Ishikawa (cell line): ENCODE measurements at regions not wholly inside any gene's neighbourhood (a gene's known extent, or its start where the extent isn't known, plus 50 kb on each side); places are given as distances from the start of the nearest gene placed in this dataset.

Experiments used
- CEBPB ChIP-seq: IDR thresholded peaks from 2 replicates; pipeline ENCODE4 v1.6.1; 2012
- CREB1 ChIP-seq: IDR thresholded peaks from 2 replicates; pipeline ENCODE4 v1.6.1; 2012; ENCODE audit warnings: low read depth
- EGR1 ChIP-seq: IDR thresholded peaks from 2 replicates; pipeline ENCODE4 v1.6.1; 2012
- EP300 ChIP-seq: IDR thresholded peaks from 2 replicates; pipeline ENCODE4 v1.6.1; 2012; ENCODE audit warnings: borderline replicate concordance
- FOXM1 ChIP-seq: IDR thresholded peaks from 2 replicates; pipeline ENCODE4 v1.6.1; 2012; ENCODE audit warnings: low read depth, borderline replicate concordance
- MAX ChIP-seq: IDR thresholded peaks from 2 replicates; pipeline ENCODE4 v1.6.1; 2012
- NFIC ChIP-seq: IDR thresholded peaks from 2 replicates; pipeline ENCODE4 v1.6.1; 2012
- RAD21 ChIP-seq: IDR thresholded peaks from 2 replicates; pipeline ENCODE4 v1.6.1; 2012; ENCODE audit warnings: low read depth
- TAF1 ChIP-seq: IDR thresholded peaks from 2 replicates; pipeline ENCODE4 v1.6.1; 2012; ENCODE audit warnings: low read depth, mild to moderate bottlenecking
- TCF12 ChIP-seq: IDR thresholded peaks from 2 replicates; pipeline ENCODE4 v1.6.1; 2012; ENCODE audit warnings: low read depth
- TEAD4 ChIP-seq: IDR thresholded peaks from 2 replicates; pipeline ENCODE4 v1.6.1; 2012
- YY1 ChIP-seq: IDR thresholded peaks from 2 replicates; pipeline ENCODE4 v1.6.1; 2012; ENCODE audit warnings: low read depth
- ZBTB7A ChIP-seq: IDR thresholded peaks from 2 replicates; pipeline ENCODE4 v1.6.1; 2012; ENCODE audit warnings: low read depth
- TF ChIP-seq, protein P1 (sequence below): IDR thresholded peaks from 2 replicates; pipeline ENCODE4 v1.6.1; 2012; ENCODE audit warnings: low read depth, mild to moderate bottlenecking
- TF ChIP-seq, protein P2 (sequence below): IDR thresholded peaks from 2 replicates; pipeline ENCODE4 v1.6.1; 2012

DNA sequence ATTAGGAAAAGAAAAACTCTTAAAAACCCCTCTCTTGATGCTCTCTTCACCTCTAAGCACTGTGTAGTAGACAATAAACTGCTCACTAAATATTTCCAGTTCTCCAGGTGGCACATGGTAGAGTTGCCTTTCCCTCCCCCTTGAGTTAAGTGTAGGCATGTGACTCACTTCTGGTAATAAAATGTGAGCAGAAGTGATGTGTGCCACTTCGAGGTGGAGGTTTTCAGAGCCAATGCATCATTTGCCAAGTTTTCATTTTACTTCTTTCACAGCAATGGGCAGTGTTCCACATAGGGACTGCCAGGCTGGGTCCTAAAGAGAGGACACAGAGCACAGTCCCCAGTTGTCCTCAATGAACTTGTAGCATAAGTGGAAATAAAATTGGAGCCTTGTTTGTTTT lies 131.6 kb upstream of the NPY start:
- TF ChIP-seq TCF12 (no peak), ZBTB7A (no peak), MAX (no peak), FOXM1 (no peak), NFIC (no peak), YY1 (no peak), CEBPB (no peak), TAF1 (no peak), CREB1 (no peak), TEAD4 (no peak), RAD21 (no peak), EGR1 (no peak), EP300 (no peak)
- TF ChIP-seq, protein P1, sequence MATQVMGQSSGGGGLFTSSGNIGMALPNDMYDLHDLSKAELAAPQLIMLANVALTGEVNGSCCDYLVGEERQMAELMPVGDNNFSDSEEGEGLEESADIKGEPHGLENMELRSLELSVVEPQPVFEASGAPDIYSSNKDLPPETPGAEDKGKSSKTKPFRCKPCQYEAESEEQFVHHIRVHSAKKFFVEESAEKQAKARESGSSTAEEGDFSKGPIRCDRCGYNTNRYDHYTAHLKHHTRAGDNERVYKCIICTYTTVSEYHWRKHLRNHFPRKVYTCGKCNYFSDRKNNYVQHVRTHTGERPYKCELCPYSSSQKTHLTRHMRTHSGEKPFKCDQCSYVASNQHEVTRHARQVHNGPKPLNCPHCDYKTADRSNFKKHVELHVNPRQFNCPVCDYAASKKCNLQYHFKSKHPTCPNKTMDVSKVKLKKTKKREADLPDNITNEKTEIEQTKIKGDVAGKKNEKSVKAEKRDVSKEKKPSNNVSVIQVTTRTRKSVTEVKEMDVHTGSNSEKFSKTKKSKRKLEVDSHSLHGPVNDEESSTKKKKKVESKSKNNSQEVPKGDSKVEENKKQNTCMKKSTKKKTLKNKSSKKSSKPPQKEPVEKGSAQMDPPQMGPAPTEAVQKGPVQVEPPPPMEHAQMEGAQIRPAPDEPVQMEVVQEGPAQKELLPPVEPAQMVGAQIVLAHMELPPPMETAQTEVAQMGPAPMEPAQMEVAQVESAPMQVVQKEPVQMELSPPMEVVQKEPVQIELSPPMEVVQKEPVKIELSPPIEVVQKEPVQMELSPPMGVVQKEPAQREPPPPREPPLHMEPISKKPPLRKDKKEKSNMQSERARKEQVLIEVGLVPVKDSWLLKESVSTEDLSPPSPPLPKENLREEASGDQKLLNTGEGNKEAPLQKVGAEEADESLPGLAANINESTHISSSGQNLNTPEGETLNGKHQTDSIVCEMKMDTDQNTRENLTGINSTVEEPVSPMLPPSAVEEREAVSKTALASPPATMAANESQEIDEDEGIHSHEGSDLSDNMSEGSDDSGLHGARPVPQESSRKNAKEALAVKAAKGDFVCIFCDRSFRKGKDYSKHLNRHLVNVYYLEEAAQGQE, result no peak
- TF ChIP-seq, protein P2, sequence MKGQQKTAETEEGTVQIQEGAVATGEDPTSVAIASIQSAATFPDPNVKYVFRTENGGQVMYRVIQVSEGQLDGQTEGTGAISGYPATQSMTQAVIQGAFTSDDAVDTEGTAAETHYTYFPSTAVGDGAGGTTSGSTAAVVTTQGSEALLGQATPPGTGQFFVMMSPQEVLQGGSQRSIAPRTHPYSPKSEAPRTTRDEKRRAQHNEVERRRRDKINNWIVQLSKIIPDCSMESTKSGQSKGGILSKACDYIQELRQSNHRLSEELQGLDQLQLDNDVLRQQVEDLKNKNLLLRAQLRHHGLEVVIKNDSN, result no peak

DNA sequence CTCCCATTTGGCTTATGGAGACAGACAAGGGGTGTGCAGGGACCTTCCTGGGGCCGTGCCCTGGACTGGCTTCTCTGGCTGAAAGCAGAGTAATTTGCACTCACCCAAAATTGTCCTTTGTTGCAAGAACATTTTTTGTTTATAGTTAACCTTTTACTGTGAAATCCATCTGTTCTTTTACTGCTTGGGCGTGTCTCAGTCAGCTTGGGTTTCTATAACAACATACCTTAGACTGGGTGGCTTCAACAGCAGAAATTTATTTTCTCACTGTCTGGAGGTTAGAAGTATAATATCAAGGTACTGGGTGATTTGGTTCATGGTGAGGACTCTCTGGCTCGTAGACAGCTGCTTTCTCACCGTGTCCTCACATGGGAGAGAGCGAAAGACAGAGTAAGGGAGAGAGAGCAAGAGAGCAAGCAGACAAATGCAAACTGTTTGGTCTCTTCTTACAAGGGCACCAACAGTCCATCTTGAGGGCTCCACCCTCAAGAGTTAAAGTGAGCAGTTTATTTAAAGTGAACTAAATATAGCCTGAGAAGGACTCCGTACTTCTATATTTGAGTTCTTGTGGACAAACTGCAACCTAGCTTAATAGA lies 131.0 kb upstream of the NPY start:
- TF ChIP-seq MAX, result no peak
- TF ChIP-seq YY1, result no peak
- TF ChIP-seq NFIC, result no peak
- TF ChIP-seq CREB1, result no peak
- no peak for TF ChIP-seq TAF1
- TF ChIP-seq, protein P2, result no peak
- TF ChIP-seq ZBTB7A, result no peak
- no peak for TF ChIP-seq TCF12
- no peak for TF ChIP-seq CEBPB
- TF ChIP-seq EP300, result no peak
- no peak for TF ChIP-seq RAD21
- TF ChIP-seq FOXM1, result no peak
- TF ChIP-seq TEAD4, result no peak
- no peak for TF ChIP-seq EGR1

DNA sequence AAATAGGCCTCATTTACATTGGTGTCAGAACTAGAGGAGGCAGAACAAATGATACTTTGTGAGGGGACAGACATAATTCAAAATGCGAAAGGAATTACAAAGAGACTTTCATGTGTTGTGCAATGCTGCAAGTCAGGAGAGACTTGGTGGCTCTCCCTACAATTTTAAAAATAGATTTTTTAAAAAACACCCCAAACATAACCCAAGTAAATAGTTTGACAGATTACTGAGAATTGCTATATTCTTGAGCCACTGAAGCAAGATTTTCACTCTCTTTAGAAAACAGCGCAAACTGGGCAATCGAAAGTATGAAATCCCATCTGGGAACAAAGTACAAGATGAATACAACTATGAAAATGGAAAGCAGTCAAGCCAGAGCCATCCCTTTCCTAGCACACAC lies 126.3 kb upstream of the NPY start:
- TF ChIP-seq CREB1 (no peak), TAF1 (no peak), NFIC (no peak), EP300 (no peak), ZBTB7A (no peak), TEAD4 (no peak), EGR1 (no peak), MAX (no peak), YY1 (no peak), CEBPB (no peak), TCF12 (no peak)
- TF ChIP-seq, protein P1, result no peak

DNA sequence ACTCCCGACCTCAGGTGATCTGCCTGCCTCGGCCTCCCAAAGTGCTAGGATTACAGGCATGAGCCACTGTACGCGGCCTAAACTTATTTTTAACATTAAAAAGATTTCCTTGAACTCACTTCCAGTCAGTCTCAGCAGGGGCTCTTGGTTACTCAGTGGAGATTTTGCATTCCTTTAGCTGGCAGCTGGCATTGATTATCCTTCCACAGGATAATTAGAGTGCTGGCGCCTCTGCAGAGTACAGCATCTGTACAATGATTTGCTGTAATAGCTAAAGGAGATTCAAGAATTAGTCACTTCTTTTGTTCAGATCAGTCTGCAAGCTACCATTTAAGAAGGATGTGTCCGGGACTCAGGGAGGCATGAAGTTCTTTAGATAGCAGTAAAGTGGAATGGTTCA lies 125.0 kb upstream of the NPY start:
- TF ChIP-seq YY1, result no peak
- no peak for TF ChIP-seq CREB1
- TF ChIP-seq NFIC, result no peak
- TF ChIP-seq RAD21, result no peak
- TF ChIP-seq TAF1, result no peak
- TF ChIP-seq EP300, result no peak
- TF ChIP-seq FOXM1, result no peak
- TF ChIP-seq CEBPB, result no peak
- TF ChIP-seq ZBTB7A, result no peak
- TF ChIP-seq, protein P1, result no peak
